ENCODE measurements at regions not wholly inside any gene's neighbourhood (a gene's known extent, or its start where the extent isn't known, plus 50 kb on each side); places are given as distances from the start of the nearest gene placed in this dataset.

- no peak for FAIRE-seq
- intact Hi-C loops (cut with DNase I): no loop called here
- Histone ChIP-seq H3K36me3 (no peaks in the 10 kb centered on the region), H3K4me1 (no peaks in the 10 kb centered on the region), H3K9me3 (no peaks in the 10 kb centered on the region), H3K27ac (no peak overlapping the region), H3K4me3 (no peak overlapping the region), H3K27me3 (no peaks in the 10 kb centered on the region)
- no peak for DNase-seq
- no peak for ATAC-seq
- no peak for TF ChIP-seq CTCF (IDR thresholded peaks at IDR 0.05)
- 62 to 68% methylated on average over 14 of the region's 14 CpGs for WGBS, 2 donors
Observed at GRCh38 chr11:32225571-32226285, 134.9 kb downstream of the RCN1 start.

GRCh38 chr11:32226480-32226879 is 135.6 kb downstream of the RCN1 start:
- intact Hi-C loops (cut with DNase I): no loop called here
- H3K27ac ChIP-seq: no peak overlapping the region
- TF ChIP-seq CTCF (IDR thresholded peaks at IDR 0.05): no peak
- DNase-seq (no peak), FAIRE-seq (no peak), ATAC-seq (no peak)
- H3K36me3 ChIP-seq: no peaks in the 10 kb centered on the region
- WGBS, 2 donors: 60 to 73% methylated on average over 5 of the region's 5 CpGs
- H3K4me3 ChIP-seq: no peak overlapping the region
- H3K9me3 ChIP-seq: no peaks in the 10 kb centered on the region
- H3K4me1 ChIP-seq: no peaks in the 10 kb centered on the region
- H3K27me3 ChIP-seq: no peaks in the 10 kb centered on the region

- FAIRE-seq: no peak
- no peak for ATAC-seq
Observed at GRCh38 chr11:32229576-32230240, 138.8 kb downstream of the RCN1 start.

DNA sequence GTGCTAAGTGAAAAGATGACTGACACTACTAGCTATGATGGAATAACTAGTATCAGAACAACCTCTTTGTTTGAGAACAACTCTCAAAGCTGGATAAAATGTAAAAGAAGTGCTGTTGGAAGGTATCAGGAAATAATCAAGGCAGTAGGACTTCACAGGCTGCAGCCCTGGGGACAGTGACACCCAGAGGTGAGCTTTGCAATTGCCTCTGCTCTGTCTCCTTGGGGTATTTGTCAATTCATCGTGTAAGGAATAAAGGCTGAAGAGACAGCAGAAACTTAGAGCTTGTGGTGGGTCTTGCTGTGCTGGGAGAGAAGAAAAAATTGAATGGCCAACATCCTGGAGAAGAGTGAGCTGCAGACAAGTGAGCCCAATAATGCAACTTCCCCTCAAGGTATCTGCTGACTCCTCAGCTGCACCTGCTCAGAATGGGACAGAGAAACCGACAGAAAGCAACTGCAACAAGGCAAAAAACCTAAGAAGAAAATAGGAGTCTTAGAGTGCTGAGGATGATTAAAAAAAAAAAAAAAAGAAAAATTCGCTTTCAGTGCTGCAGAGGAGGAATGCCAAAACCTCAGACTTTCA is 141.1 kb downstream of the RCN1 start:
- H3K4me3 ChIP-seq: no peak overlapping the region
- H3K27ac ChIP-seq: no peak overlapping the region
- no peak for DNase-seq
- FAIRE-seq: no peak
- no peaks in the 10 kb centered on the region for H3K36me3 ChIP-seq
- H3K9me3 ChIP-seq: no peaks in the 10 kb centered on the region
- ATAC-seq: peak in 2 of 4 donors; percentile 40 to 51
- no peaks in the 10 kb centered on the region for H3K4me1 ChIP-seq
- intact Hi-C loops (cut with DNase I): no loop called here
- TF ChIP-seq CTCF (IDR thresholded peaks at IDR 0.05): peak in 2 of 4 donors; percentile 19 to 24
- no peaks in the 10 kb centered on the region for H3K27me3 ChIP-seq
- 37 to 43% methylated on average over 3 of the region's 3 CpGs for WGBS, 2 donors

More at GRCh38 chr11:32229576-32230240, 138.8 kb downstream of the RCN1 start:
- TF ChIP-seq CTCF (IDR thresholded peaks at IDR 0.05): no peak
- no peak for DNase-seq
- no peaks in the 10 kb centered on the region for H3K36me3 ChIP-seq
- no peaks in the 10 kb centered on the region for H3K9me3 ChIP-seq
- H3K27ac ChIP-seq: no peak overlapping the region
- intact Hi-C loops (cut with DNase I): no loop called here
- H3K4me1 ChIP-seq: no peaks in the 10 kb centered on the region
- H3K27me3 ChIP-seq: no peaks in the 10 kb centered on the region
- H3K4me3 ChIP-seq: no peak overlapping the region
- WGBS, 2 donors: 78 to 85% methylated on average over 13 of the region's 13 CpGs

- no peak for ATAC-seq
- FAIRE-seq: no peak
- TF ChIP-seq CTCF (IDR thresholded peaks at IDR 0.05): no peak
- Histone ChIP-seq H3K27ac (no peak overlapping the region), H3K36me3 (no peaks in the 10 kb centered on the region), H3K27me3 (no peaks in the 10 kb centered on the region), H3K4me3 (no peak overlapping the region), H3K9me3 (no peaks in the 10 kb centered on the region), H3K4me1 (no peaks in the 10 kb centered on the region)
- intact Hi-C loops (cut with DNase I): no loop called here
- 90 to 93% methylated on average over 4 of the region's 4 CpGs for WGBS, 2 donors
- DNase-seq: no peak
Observed at GRCh38 chr11:32232516-32232915, 141.6 kb downstream of the RCN1 start.
